SK-N-SH treated with all-trans-retinoic acid at 6 μM for 48 hours (cell line): ENCODE measurements at regions not wholly inside any gene's neighbourhood (a gene's known extent, or its start where the extent isn't known, plus 50 kb on each side); places are given as distances from the start of the nearest gene placed in this dataset.

ENCODE experiments used
- TCF4 ChIP-seq: fragments of 250-450 bp; sonication (Bioruptor Pico); IDR thresholded peaks from 2 replicates; pipeline ENCODE4 v1.8.0; 2021; ENCODE audit warnings: mild to moderate bottlenecking, moderate library complexity, borderline replicate concordance
- TOX ChIP-seq: fragments of 250-450 bp; sonication (Bioruptor Pico); IDR thresholded peaks from 2 replicates; pipeline ENCODE4 v1.8.0; 2021; ENCODE audit warnings: mild to moderate bottlenecking, moderate library complexity, borderline replicate concordance
- TF ChIP-seq, protein P1 (sequence below): fragments of 250-450 bp; sonication (Bioruptor Pico); IDR thresholded peaks from 2 replicates; pipeline ENCODE4 v1.8.0; 2020; ENCODE audit warnings: mild to moderate bottlenecking, moderate library complexity, borderline replicate concordance

DNA sequence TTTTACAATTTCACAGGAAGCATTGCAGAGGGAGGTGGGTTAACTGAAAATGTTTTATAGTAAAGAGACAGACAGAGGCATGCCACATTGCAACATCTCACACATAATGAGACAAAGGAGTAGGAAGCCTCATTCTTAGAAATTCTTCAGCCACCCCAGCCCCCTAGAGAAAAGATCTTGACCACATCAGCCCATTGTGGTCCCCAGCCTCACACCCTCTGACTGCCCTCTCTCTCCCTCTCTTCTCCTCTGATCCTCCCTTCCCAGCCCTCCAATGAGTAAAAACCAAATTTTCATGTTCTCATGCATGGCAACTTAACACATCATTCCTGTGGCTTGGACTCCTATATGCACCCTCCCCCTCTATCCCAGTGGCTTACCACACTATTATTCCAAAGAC lies 174.1 kb downstream of the UACA start:
- no peak for TF ChIP-seq TOX (CRISPR knock-in tag)
- TF ChIP-seq, protein P1, sequence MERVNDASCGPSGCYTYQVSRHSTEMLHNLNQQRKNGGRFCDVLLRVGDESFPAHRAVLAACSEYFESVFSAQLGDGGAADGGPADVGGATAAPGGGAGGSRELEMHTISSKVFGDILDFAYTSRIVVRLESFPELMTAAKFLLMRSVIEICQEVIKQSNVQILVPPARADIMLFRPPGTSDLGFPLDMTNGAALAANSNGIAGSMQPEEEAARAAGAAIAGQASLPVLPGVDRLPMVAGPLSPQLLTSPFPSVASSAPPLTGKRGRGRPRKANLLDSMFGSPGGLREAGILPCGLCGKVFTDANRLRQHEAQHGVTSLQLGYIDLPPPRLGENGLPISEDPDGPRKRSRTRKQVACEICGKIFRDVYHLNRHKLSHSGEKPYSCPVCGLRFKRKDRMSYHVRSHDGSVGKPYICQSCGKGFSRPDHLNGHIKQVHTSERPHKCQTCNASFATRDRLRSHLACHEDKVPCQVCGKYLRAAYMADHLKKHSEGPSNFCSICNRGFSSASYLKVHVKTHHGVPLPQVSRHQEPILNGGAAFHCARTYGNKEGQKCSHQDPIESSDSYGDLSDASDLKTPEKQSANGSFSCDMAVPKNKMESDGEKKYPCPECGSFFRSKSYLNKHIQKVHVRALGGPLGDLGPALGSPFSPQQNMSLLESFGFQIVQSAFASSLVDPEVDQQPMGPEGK (CRISPR knock-in tag) = no peak
- TF ChIP-seq TCF4 (CRISPR knock-in tag) = no peak
